NCI-H460 (cell line): ENCODE measurements at regions not wholly inside any gene's neighbourhood (a gene's known extent, or its start where the extent isn't known, plus 50 kb on each side); places are given as distances from the start of the nearest gene placed in this dataset.
"Not testable (repeated sequence)": the region's sequence is repeated elsewhere in the genome, so short reads cannot be mapped to it uniquely, and the experiment has no call there.

Source experiments
- DNase-seq: peaks from one replicate; pipeline ENCODE4 v3.0.0-alpha.2; 2016; ENCODE audit warnings: low read depth; ENCODE audit errors: extremely low read depth

DNA sequence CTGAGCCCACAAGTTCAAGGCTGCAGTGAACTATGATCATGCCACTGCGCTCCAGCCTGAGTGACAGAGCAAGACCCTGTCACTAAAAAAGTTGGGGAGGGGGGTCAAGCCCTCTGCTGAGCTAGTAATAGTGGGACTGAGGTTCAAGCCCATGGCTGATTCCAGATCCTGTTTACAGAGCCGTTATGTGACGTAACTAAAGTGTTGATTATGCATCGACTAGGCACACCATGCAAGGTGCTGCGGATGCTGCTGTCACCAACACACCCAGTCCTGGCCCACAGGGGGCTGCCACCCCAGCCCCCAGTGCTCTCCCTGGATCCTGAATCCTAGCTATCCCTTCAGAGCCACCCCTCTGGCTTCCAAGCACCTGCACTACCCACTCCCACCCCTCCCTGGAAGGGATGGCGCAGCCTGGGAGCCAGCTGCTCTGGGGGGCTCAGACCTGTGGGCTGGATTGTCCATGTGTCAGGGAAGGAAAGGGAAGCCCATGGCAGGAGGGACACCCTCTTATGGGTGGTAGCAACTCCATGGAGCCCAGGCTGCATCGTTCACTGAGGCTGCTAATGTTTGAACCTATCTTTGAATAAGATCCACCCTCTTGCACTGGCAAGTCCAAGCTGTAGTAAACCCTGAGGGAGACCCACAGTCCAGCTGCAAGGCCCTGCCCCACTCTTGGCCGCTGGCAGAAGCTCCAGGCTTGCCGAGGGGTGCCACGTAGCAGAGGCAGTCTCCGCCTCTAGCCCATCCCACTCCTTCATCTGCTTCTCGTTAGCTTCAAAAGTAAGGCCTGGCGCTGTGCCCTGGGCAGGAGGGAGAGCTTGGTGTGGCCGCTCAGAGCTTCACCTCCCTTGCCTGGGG is 95.0 kb downstream of the SNX5 start:
- DNase-seq: peak; percentile 25

- no peak for DNase-seq
Measured at GRCh38 chr20:17872959-17873358, 95.6 kb downstream of the SNX5 start.

- DNase-seq: no peak
Measured at GRCh38 chr20:17872434-17872833, 96.2 kb downstream of the SNX5 start.

GRCh38 chr20:17871886-17872285 is 96.7 kb downstream of the SNX5 start:
- DNase-seq: no peak

- DNase-seq: no peak
Measured at GRCh38 chr20:17871181-17871580, 97.4 kb downstream of the SNX5 start.

GRCh38 chr20:17870086-17870740 is 98.4 kb downstream of the SNX5 start:
- no peak for DNase-seq

DNA sequence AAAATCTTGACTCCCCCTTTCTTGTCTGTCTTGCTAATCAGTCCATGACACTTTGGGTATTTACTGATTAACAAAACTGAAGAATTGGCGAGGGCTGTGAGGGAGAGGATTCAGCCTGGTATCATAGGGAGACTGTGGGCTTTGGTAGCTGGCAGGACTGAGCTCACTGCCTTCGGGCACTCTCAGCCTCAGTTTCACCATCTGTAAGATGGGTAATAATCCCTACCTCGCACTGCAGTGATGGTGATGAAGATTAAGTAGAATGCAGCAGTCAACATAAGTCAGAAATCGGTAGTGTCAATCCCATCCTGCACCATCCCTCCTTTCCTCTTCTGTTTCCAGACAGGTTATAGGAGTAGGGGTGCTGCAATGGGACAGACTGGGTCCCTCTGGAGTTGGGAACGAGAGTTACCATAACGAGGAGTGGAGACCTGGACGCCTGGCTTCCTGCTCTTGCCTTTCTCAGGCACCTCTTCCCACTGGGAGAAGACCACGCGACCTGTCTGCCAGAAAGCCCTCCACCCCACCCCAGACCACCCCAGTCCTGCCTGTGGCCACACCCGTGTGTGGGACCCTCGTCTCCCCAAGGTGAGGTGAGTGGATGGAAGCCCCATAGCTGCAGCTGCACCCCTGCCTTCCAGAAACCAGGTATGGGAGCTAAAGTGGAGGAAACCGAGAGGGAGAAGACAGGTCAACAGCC is 99.1 kb downstream of the SNX5 start:
- DNase-seq: no peak

DNA sequence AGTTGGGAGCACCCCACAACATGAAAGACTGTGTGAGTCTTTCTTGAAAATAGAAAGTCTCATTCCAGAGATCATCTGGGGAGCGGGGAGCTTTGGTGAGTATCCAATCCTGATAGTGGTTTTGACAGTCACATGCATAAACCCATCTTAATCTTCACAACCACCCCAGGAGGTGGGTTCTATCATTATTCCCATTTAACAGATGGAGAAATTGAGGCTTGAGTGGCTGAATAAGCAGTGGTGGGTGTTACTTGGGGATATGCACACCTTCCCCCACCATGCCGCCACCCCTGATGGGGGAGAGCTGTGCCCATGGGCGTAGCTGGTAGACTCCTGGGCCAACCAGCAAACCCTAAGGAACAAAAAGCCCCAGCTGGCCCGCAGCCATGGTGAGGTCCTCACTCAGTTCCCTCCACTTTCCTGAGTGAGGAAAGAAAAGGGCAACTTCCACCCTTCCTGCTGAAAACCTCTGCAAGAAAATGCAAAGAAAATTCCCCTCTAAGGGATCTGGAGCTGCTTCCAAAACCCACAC is 99.8 kb downstream of the SNX5 start:
- no peak for DNase-seq

DNA sequence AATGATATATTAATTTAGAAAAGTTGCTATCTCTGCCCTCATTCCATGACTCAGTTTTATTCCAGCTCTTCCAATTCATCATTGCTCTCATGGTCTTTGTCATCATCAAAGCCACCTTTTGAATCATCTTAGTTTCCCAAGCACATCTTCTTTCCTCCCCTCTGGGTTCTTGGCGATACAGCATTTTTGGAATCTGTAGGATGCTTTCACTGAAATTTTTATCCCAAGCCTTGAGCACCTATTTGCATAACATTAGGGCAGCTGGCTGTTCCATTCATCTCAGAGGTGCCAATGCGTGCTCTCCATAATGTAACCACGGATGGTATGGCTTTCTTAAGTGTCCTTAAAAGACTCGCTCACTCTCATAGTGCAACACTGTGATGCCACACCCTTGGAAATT is 100.4 kb downstream of the SNX5 start:
- DNase-seq: no peak

DNA sequence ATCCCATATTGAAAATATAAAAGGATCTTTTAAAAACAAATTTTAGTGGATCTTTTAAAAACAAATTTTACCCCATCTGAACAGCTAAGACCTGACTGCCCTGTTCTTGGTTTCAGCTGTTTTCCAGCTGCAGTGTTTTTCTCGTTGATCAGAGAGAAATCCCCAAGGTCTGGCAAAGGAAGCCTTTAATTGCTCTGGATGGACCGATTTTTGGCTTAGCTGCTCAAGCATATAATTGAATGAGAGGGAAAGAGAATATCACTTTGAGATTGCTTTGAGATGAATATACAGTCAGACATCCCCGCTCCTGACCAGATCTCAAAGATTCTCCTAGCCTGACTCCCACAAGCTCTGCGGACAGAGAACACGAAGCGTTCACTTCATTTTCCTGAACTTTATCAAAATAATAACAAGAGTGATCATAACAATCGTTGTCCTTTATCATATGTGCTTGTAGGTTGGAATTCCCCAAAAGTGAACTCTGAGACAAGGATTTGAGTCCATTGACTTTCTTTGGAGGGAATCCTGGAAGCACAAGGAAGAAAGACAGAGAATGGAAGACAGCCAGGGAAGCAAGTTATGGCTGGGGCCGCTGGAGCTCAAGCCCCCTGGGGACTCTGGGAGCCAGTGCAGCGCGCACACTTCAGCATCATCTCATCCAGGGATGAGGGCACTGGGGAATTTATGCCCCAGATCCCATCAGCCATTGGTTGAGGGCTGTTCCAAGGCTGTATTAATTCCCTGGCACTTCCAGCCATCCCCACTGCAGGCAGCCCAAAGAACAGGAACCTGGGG is 101.3 kb downstream of the SNX5 start:
- DNase-seq: no peak

- DNase-seq: no peak
Measured at GRCh38 chr20:17866234-17867001, 102.2 kb downstream of the SNX5 start.

DNA sequence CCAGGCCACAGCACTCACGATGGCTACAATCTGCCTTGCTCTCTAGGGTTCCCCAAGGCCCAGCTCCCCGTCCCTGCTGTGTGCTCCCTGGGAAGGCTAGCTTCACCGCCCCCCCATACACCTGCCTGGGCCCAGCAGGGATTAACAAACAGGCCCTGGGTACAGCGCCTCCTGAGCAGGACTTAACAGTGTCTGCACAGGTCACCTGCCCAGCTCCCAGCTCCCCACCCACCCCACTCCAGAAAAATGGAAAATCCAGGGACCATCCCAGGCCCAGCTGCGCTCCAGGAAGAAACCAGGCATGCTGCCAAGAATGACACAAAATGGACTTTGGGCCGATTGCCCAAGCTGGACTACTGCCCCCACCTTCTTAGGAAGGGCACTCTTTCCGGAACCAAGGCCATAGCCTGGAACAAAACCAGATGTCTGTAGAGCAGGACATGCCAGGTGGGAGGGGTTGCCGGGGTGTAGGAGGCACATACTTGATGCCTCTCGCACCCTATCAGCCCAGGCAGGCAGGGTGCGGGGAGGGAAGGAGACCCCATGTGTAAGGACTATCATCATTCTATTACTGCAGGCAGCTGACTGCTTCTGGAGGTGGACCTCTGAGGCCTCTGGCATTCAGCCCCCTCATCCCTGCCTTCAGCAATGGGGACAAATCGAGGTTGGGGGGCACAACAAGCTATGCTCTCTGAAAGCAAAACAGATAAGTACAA is 104.9 kb downstream of the SNX5 start:
- DNase-seq: no peak

DNA sequence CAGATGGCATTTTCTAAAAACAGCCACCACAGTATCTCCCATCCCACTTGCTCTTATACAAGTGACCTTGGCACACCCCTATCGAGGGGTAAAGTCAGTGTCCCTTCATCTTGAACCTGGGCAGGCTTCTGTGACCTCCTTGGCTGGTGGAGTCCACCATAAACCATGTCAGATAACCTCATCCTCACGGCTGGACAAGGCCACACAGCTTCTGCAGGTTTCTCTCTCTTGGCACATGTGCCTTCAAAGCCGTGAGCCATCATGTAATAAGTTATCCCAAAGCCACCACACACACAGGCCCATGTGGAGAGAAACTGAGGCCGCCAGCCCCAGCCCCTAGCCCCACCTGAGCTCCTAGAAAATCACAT is 105.4 kb downstream of the SNX5 start:
- no peak for DNase-seq

GRCh38 chr20:17862171-17862570 is 106.4 kb downstream of the SNX5 start:
- no peak for DNase-seq

DNA sequence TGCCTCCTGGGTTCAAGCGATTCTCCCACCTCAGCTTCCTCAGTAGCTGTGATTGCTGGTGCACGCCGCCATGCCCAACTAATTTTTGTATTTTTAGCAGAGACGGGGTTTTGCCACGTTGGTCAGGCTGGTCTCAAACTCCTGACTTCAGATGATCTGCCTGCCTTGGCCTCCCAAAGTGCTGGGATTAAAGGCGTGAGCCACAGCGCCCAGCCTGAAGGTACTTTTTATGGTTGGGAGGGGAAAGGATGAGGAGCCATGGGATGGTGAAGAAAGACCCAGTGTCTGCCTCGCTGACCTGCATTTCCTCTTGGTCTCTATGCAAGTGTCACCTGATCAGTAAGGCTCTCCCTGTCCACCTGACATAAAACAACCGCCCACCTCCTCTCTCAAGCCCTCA is 107.0 kb downstream of the SNX5 start:
- DNase-seq: not testable (repeated sequence)

- no peak for DNase-seq
Measured at GRCh38 chr20:17860301-17861197, 108.0 kb downstream of the SNX5 start.

DNA sequence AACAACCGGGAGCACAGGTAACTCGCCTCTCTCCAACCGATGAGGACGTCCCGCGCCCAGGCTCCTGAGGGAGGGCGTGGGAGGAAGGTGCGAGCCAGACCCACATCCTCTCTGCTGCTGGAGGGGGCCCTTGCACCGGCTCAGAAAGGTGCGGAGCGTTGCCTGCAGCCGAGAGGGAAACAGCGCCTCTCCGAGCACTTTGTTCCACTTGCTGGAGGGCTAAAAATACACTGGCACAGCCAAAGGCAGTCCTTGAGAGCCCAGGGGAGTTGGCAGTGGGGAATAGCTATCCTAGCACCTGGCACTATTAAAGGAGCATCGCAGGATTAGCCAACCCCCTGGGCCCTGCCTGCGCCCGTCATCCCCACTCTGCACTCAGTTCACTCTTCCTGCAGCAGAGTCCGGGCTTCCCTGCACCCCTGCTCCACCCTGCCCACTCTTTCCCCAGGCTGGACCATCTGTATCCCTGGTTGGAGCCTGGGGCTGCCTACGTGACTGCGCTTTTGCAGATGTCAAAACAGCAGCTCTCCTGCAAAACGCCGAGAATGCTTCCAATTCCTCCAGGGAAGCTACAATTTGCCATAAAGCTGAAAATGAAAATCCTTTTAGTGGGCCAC is 108.9 kb downstream of the SNX5 start:
- DNase-seq: no peak
